Effector CD8-positive, alpha-beta T cell (primary cell): ENCODE measurements at regions not wholly inside any gene's neighbourhood (a gene's known extent, or its start where the extent isn't known, plus 50 kb on each side); places are given as distances from the start of the nearest gene placed in this dataset.
A peak's percentile ranks its signal among the peaks of the same experiment; 100 is the strongest.

Experiments used
- DNase-seq: peaks from one replicate; lab custom pipeline; 2025; lab: John Stamatoyannopoulos, UW

GRCh38 chr13:99436686-99437416, 64.4 kb upstream of the TM9SF2 start:
- DNase-seq = peak; percentile 91

GRCh38 chr13:99439048-99439447, 62.2 kb upstream of the TM9SF2 start:
- DNase-seq = no peak

- DNase-seq = no peak
Measured at GRCh38 chr13:99439850-99440604, 61.2 kb upstream of the TM9SF2 start.

- DNase-seq = peak; percentile 30
Measured at GRCh38 chr13:99442273-99442895, 58.9 kb upstream of the TM9SF2 start.

- no peak for DNase-seq
Measured at GRCh38 chr13:99446242-99446641, 55.0 kb upstream of the TM9SF2 start.

- DNase-seq = no peak
Measured at GRCh38 chr13:99448546-99448945, 52.7 kb upstream of the TM9SF2 start.

GRCh38 chr13:99450416-99450815, 50.9 kb upstream of the TM9SF2 start:
- DNase-seq = no peak
